GM19395 (cell line): ENCODE measurements at regions not wholly inside any gene's neighbourhood (a gene's known extent, or its start where the extent isn't known, plus 50 kb on each side); places are given as distances from the start of the nearest gene placed in this dataset.

Experiments used
- ATAC-seq: cut with Tn5 transposase; IDR thresholded peaks from one replicate; pipeline ENCODE4 v1.9.1; 2021; ENCODE audit warnings: mild to moderate bottlenecking, moderate library complexity; ENCODE audit not compliant: unreplicated experiment

DNA sequence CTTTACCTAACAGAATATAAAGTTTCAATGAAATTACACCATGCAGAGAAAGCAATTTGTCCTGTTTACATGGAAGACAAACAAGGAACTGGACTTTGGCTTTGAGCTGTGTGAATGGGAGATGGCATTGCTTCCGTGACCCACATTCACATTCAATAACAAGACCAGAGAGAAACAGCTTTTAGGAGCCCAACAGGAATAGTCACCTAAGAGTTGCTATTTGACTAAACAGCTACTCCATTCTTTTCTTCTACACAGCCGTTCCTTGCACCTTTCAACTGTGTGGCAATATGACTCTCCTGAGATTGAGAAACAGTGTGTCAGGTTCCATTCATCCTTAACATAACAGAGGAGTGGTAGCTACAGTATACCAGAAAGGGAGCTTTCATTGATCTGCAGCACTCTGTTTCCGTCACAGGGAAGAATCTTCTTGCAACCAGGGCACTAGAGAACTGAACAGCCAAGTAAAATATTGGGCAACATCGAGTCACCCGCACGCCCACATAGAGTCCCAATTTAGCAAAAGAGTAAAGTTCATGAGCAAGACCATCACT is 355.1 kb downstream of the HAO1 start:
- no peak for ATAC-seq

GRCh38 chr20:7586481-7586880 is 353.8 kb downstream of the HAO1 start:
- ATAC-seq, result no peak

DNA sequence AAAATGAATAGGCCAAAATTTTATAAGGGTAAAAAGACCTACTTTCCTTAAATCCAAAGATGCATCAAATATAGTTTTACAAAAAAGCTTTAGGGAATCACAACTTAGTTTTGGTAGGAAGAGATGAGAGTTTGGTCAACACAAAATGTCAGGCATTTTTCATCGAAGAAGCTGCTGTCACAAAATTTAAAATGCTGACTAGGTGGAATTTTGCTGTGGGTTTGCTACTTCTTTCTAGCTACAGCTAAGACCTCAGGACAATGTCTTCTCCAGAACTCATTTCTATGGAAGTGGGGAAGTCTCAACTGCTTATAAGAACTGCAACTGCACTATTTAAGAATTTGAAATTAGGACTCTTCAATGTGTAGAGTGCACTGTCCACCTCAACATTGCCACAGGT is 351.1 kb downstream of the HAO1 start:
- ATAC-seq, result no peak

- ATAC-seq, result no peak
These were observed 343.7 kb downstream of the HAO1 start for GRCh38 chr20:7596541-7596940.

DNA sequence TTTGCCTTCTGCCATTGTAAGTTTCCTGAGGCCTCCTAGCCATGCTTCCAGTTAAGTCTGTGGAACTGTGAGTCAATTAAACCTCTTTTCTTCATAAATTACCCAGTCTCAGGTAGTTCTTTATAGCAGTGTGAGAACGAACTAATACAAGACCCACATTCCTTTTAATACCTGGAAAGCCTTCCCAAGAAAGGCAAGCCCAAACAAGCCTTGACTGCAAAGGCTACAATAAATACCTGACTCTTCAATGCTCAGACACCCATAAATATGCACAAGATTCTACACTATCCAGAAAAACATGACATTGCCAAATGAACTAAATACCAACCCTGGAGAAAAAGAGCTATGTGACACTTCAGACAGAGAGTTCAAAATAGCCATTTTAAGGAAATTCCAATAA is 338.8 kb downstream of the HAO1 start:
- no peak for ATAC-seq

GRCh38 chr20:7606941-7607340 is 333.3 kb downstream of the HAO1 start:
- no peak for ATAC-seq

GRCh38 chr20:7608250-7608649 is 332.0 kb downstream of the HAO1 start:
- ATAC-seq, result no peak

DNA sequence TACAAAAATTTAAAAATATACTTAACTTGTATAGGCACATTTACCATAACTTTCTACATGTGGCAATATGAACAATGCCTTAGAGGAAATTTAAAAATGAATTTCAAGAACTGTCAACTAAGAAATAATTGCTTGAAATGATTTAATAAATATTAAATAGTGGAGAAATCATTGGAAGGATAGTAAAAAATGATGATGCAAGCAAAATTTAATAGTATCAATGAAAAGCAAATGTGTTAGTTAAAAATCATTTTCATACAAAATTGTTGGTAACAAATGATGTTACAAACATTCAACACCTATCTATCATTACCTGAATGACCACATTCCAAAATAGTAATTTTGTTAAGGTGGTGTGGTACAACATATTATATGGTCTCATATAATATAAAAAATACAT is 331.0 kb downstream of the HAO1 start:
- no peak for ATAC-seq

GRCh38 chr20:7610681-7611080 is 329.6 kb downstream of the HAO1 start:
- no peak for ATAC-seq

- ATAC-seq, result no peak
These were observed 322.5 kb downstream of the HAO1 start for GRCh38 chr20:7617797-7618196.

- ATAC-seq, result no peak
These were observed 317.8 kb downstream of the HAO1 start for GRCh38 chr20:7622399-7622961.

- ATAC-seq, result no peak
These were observed 315.4 kb downstream of the HAO1 start for GRCh38 chr20:7624886-7625285.

DNA sequence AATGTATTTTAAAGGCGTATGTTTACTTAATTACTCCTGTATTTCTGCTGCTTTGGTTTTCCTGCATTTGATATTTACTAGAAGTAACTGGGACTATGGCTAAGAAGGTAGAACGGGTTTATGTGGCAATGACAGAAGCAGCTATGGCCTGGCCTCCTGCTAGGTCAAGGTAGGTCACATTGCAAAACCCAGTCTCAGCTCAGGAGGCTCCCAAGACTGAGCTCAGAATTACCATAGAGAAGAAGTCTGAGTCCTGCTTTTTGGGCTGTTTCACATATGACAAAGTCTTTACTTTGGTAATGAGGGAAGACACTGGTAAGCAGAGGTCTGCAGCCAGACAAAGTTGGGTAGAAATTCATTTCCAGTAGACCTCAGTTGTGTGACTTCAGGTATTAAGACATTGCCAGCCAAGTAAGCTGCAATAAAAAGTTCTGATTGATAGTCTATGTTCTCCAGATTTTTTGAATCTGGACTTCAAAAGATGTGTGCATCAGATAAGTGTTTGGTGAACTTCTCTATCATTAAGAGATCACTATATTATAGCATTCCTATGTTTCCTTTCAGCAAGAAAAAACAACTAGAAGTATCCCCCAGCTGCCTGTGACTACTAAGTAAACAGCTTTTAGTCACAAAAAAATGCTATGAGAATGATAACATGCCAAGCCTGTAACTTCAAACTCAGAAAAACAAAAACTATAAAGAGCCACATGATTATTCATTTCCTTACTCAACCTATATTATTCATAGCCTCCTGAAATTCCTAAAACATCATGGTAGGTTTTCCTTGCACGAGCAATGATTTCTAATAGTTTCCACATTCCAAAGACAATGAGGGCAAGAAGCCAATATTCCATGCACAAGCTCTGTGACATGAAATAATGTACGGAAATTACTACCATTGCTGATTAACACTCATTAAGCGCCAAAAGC is 312.3 kb downstream of the HAO1 start:
- ATAC-seq, result no peak

DNA sequence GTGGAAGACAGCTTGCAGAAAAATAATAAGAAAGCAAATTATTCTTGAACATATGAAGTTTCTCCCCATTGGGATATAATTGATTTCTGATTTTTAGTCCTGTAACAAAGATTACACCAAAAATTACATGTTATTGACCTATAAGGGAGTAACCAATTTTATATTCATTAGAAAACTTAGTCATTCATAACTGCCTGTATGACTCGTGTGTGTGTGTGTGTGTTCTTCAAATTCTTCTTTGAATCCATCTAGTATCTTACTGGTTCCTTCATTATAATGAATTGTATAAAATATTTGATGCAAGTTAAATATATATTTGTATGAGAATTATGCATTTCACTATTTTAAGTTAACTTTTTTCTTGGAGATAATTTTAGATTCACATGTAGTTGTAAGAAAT is 310.4 kb downstream of the HAO1 start:
- ATAC-seq, result no peak

GRCh38 chr20:7637184-7637583 is 303.1 kb downstream of the HAO1 start:
- ATAC-seq, result no peak

DNA sequence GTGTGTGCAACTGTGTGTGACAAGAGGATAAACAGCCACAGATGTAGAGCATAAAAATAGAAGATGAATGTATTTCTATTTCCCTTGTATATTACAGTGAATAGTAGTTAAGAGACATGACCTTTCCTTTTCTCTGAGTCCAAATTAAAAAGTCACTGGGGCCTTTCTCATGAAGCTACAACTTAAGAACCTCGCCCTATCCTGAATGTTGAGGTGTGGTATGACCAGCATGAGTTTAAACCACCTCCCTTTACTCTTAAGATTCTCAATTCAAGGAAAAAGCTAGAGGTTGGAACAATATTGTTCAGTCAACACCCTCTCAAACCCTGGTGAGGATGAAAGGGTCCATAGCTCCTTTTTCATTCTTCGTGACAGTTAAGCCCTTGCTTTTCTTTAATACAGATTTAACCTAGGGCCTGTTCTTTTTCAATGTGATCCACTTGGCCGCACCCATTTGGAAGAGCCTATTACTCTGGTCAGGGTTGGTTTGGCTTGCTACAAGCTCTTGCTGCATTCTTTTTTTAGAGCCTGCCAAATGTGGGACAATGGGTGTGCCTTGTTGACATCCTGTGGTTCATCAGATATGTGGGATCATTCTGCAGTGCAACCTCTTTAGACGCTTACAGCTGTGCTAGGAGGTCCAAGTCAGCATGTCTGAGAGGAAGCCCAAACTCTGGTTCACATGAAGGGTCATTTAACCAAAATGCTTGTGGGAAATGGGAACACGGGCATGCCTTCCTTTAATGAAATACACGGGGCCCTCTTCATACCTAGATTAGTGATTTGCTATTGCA is 290.0 kb downstream of the HAO1 start:
- no peak for ATAC-seq

DNA sequence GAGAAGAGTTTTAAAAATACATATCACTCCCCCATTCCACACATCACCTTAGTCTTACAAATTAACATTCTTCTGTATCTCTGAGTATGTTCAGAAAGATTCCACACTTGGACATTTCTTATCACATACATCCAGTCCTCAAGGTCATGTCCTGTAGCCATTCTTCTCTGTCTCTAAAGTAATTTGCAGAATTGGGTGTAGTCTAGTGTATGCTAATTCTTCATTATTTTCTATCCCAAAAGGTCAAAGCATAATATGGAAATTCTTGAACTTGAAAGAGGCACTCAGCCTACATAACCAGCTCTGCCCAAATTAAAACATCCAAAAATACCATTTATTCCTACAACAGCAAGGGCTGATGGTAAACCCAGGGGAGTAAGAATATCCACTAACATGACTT is 286.0 kb downstream of the HAO1 start:
- no peak for ATAC-seq

GRCh38 chr20:7656687-7657467 is 283.4 kb downstream of the HAO1 start:
- no peak for ATAC-seq

DNA sequence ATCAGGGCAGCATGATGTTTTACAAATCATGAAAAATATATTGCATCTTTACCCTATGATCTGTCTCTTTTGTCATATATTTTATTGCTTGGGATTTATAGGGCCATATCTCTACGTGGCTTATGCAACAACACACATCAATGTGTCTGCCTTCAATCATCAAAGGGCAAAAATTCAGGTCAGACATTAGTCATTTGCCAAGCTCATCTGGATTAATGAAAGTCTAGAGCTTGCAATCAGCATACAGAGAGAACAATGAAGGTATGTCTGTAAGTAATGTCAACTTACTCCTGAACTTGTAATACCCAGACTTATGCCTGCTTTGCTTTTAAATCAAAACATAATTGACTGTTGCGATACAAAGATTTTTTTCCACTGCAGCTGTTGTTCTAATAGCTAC is 282.7 kb downstream of the HAO1 start:
- no peak for ATAC-seq

DNA sequence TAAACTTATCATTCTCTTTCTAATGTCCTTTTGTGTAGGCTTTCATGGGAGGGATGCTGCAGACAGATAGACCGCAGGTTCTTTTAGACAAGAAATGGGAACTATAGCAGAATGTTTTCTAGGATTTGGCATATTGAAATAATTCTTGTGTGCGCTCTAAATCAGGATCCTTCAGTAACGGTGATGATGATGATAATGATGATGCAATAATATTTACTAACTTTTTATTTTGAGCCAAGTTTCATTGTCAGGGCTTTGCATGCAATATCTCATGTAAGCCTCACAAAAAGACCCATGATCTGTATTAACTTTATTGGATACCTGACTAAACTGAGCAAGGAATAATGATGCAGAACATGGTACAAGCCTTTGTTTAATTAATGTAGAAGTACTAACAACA is 280.1 kb downstream of the HAO1 start:
- ATAC-seq, result no peak

- ATAC-seq, result no peak
These were observed 274.9 kb downstream of the HAO1 start for GRCh38 chr20:7665376-7665775.
